ENCODE measurements at regions not wholly inside any gene's neighbourhood (a gene's known extent, or its start where the extent isn't known, plus 50 kb on each side); places are given as distances from the start of the nearest gene placed in this dataset.
A peak's percentile ranks its signal among the peaks of the same experiment; 100 is the strongest.
"Not testable (repeated sequence)": the region's sequence is repeated elsewhere in the genome, so short reads cannot be mapped to it uniquely, and the experiment has no call there.

- no peak for DNase-seq
Measured at GRCh38 chr5:157955541-157956172, 96.7 kb upstream of the CLINT1 start.

GRCh38 chr5:157952374-157952685 lies 93.4 kb upstream of the CLINT1 start:
- DNase-seq = no peak

DNA sequence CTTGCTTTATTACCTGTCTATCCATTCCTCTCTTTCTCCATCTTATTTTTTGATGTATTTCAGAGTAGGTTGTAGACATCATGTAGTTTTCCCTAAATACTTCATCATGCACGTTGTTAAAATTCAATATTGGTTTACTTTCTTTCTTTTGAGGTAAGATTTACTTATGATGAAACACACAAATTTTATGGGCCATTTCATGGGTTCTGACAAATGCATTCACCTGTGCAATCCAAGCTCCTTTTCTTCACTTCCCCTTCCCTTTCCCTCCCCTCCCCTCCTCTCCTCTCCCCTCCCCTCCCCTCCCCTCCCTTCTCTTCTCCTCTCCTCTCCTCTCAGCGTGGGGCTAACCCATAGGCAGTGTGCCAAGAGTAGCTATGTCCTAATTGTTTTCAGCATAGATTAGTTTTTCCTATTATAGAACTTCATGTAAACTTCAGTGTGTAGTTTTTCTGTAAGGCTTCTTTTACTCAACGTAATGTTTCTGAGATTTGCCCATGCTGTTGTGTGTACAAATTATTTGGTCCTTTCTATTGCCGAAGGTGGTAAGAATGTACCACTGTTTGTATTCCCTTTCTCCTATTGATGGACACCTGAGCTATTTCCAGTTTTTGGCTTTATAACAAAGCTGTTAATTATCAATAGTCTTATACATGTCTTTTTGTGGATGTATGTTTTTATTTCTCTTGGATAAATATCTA lies 92.9 kb upstream of the CLINT1 start:
- DNase-seq = no peak

DNA sequence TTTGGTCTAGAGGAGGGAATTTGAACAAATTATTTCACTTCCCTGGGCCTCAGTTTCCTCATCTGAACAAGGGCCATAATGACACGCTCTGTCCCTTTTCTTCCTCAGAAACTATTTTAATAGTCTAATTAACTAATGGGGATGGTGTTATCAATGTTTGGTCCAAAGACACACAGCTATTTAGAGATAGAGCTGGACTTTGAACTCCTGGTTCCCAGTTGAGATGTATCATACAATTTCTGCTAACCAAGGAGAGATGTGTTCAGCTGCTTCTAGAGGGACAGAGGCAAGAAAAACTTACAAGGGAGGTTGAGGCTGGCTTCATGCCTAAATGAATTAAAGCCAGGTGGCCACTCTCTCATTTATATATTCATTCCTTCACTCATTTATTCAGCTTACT lies 90.6 kb upstream of the CLINT1 start:
- DNase-seq = no peak

DNA sequence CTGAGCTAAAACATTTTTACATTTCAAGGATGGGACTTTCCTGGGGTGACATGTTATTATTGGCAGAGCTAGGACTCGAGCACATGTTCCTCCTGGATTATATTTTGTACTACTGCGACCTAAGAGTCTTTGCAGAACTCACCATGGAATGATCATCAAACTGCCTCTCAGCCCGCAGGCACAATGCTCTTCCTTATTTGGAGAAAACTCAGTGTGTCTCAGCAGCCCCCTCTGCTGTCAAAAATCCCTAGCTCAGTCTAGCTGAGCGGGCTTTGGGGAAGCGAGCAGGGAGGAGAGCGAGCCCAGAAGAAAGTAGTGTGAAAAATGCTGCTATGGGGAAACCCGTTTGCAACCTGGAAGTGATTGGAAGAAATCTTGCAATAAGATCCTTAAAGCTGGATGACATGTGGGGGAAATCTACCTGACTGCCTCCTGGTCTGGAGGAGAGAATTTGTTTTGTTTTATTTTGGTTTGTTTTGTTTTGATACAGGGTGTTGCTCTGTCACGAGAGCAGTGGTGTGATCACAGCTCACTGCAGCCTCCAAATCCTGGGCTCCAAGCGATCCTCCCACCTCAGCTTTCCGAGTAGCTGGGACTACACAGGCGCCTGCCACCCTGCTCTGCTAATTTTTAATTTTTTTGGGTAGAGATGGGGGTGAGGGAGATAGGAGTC lies 89.9 kb upstream of the CLINT1 start:
- DNase-seq = peak; percentile 74

DNA sequence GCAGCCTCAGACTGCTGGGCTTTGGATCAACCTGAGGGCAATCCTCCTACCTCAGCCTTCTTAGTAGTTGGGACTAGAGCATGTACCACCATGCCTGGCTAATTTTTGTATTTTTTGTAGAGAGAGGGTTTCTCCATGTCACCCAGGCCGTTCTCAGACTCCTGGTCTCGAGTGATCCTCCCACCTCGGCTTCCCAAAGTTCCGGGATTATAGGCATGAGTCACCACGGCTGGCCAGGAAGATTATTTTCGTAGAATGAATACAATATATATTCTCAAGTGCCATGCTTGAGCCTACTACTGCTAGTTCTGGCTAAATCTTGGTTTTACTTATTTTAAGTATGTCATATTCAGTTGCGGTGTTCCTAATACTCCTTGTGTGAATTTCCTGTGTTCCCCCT lies 88.2 kb upstream of the CLINT1 start:
- no peak for DNase-seq

- DNase-seq = not testable (repeated sequence)
Measured at GRCh38 chr5:157945822-157946221, 86.9 kb upstream of the CLINT1 start.

DNA sequence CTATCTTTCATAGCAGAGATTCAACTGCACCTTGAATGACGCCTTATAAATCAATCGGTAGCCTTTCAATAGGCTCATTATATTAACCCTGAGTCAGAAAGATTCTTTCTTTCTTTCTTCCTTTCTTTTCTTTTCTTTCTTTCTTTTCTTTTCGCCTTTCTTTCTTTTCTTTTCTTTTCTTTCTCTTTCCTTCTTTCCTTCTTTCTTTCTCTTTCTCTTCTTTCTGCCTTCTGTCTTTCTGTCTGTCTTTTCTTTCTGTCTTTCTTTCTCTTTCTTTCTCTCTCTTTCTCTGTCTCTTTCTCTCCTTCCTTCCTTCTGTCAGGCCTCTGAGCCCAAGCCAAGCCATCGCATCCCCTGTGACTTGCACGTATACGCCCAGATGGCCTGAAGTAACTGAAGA lies 86.0 kb upstream of the CLINT1 start:
- no peak for DNase-seq

- DNase-seq = no peak
Measured at GRCh38 chr5:157944077-157944633, 85.2 kb upstream of the CLINT1 start.

DNA sequence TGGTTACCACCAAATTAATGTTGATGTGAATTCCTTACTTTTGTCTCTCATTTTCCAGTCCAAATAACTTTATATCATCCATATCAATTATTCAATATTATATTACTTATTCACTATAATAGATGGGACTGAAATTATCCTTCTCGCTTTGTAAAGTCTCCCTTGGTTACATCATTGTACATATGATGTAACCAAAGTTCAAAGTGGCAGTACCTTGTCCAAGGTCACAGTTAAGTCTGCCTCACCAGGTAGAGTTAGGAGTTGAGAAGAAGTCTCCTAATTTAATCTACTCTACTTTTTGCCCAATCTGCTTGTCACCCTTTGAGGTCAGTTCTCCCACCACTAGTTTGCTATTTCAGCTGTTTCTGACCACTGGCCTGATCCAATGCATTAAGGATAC lies 83.7 kb upstream of the CLINT1 start:
- DNase-seq = no peak

- DNase-seq = no peak
Measured at GRCh38 chr5:157941616-157942015, 82.7 kb upstream of the CLINT1 start.

DNA sequence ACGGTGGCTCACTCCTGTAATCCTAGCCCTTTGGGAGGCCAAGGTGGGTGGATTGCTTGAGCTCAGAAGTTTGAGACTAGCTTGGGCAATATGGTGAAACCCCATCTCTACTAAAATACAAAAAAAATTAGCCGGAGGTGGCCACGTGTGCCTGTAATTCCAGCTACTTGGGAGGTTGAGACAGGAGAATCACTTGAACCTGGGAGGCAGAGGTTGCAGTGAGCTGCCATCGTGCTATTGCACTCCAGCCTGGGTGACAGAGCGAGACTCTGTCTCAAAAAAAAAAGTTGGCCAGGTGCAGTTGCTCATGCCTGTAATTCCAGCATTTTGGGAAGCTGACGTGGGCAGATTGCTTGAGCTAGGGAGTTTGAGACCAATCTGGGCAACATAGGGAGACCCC lies 79.2 kb upstream of the CLINT1 start:
- DNase-seq = not testable (repeated sequence)

DNA sequence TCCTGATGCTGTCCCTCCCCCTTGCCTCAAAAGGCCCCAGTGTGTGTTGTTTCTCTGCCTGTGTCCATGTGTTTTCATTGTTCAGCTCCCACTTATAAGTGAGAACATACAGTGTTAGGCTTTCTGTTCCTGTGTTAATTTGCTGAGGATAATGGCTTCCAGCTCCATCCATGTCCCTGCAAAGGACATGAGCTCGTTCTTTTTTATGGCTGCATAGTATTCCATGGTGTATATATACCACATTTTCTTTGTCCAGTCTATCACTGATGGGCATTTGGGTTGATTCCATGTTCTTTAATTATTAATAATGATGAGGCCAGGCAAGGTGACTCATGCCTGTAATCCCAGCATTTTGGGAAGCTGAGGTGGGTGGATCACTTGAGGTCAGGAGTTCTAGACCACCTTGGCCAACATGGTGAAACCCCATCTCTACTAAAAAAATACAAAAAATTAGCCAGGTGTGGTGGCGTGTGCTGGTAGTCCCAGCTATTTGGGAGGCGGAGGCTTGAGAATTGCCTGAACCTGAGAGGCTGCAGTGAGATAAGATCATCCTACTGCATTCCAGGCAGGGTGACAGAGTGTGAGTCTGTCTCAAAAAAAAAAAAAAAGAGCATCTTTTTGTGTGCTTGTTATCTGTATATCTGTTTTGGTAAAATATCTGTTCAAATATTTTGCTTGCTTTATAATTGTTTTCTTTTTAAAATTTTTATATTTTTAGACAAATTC lies 78.0 kb upstream of the CLINT1 start:
- DNase-seq = not testable (repeated sequence)

DNA sequence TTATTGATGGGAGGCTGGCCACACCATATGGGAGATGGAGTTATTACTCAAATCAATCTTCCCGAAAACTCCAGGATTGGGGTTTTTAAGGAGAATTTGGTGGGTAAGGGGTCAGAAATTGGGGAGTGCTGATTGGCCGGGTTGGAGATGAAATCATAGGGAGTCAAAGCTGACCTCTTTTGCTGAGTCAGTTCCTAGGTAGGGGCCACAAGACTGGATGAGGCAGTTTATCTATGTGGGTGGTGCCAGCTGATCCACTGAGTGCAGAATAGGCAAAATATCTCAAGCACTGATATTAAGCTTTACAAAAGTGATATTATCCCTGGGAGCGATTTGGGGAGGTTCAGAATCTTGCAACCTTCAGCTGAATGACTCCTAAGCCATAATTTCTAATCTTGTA lies 75.7 kb upstream of the CLINT1 start:
- no peak for DNase-seq

- DNase-seq = no peak
Measured at GRCh38 chr5:157933005-157933404, 74.1 kb upstream of the CLINT1 start.

- no peak for DNase-seq
Measured at GRCh38 chr5:157930710-157931109, 71.8 kb upstream of the CLINT1 start.

DNA sequence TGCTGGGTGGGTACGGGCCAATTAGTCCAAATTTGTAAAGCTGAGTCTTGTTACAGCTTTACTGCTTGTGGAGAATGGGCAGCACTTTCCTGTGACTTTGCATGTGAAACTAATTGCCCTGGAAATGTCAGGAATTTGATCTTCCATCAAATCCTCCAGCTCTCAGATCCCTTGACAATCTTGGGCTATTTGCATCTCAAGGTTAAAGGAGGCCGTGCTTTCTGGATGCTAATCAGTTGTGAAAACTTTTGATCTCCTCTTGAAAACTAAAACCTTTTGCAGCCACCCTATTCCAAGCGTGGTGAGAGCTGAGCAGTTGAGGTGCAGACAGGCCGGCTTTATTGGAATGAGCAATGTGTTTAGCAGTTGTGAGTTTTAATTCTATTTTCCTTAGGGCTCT lies 68.0 kb upstream of the CLINT1 start:
- no peak for DNase-seq

DNA sequence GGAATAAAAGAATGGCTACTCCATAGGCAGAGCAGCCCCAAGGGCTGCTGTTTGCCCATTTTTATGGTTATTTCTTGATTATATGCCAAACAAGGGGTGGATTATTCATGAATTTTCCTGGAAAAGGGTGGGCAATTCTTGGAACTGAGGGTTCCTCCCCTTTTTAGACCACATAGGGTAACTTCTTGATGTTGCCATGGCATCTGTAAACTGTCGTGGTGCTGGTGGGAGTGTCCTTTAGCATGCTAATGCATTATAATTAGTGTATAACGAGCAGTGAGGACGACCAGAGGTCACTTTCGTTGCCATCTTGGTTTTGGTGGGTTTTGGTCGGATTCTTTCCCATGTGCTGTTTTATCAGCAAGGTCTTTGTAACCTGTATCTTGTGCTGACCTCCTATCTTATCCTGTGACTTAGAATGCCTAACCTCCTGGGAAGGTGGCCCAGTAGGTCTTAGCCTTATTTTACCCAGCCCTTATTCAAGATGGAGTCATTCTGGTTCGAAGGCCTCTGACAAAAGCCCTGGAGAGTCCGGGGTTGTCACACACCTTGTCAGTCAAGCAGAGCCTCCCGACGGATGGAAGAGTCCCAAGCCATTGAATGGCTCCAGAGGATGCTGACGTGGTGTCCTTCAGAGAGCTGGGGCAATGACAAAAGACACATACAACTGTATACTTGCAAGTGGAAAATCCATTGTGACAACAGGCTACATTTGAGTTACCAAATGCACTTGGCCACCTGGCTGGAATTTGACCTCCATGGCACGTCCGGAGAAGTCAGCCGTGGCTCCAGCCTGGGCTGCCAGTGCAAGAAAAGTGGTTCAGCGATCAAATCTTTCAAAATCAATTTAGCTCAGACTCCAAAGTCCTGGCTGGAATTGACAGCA lies 67.1 kb upstream of the CLINT1 start:
- DNase-seq = no peak

- no peak for DNase-seq
Measured at GRCh38 chr5:157924931-157925729, 66.2 kb upstream of the CLINT1 start.

DNA sequence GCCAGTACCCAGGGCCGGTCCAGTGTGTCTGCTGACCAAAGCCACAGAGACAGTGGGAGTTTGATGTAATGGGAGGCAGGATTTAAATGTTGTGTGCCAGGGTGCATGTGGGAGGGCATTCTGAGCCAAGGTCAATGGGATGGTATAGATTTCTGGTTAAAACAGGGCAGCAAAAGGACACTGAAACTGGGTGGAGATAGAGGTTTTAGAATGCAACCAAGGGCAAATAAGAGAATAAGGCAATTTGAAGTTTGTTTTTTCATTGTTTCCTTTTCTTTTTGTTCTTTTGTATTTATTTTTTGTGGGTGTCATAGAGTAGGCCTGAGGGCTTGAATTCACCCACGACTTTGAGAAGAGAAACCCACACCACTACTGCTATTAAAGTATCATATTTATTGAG lies 65.5 kb upstream of the CLINT1 start:
- no peak for DNase-seq

GRCh38 chr5:157923765-157924164 lies 64.8 kb upstream of the CLINT1 start:
- no peak for DNase-seq

DNA sequence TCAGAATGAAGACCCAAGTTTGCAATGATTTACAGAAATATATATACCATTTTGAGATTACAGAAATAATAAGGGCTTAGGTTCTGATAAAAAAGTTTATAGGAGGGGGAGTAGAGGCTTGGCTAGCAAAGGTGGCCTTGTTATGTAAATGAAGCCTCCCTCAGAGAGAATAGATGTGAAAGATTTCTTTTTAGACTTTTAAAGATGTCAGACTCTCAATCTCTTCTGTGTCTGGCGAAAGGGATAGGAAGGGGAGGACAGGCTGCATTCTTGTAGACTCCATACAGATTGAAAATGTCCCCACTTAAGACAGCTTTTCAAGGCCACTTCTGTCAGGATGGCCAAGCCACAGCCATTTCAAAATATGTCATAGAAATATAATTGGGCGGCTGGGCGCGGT lies 63.1 kb upstream of the CLINT1 start:
- no peak for DNase-seq

Measured in CD4-positive, alpha-beta T cell treated with Interferon gamma for 1 hour (primary cell).